Thyroid gland (tissue), 4 donors: ENCODE measurements at regions not wholly inside any gene's neighbourhood (a gene's known extent, or its start where the extent isn't known, plus 50 kb on each side); places are given as distances from the start of the nearest gene placed in this dataset.

ENCODE experiments used
- DNase-seq, 2 donors: peaks; one replicate each; pipeline ENCODE4 v3.0.0-alpha.2; 2019
- H3K27ac ChIP-seq, 3 donors: fragments of 200-600 bp; sonication (generic); 1 replicate in 2 of 3; 2 replicates in 1 of 3; pipeline ENCODE4 v1.5.1; 2016 to 2019; ENCODE audit warnings: mild to moderate bottlenecking in 1 of 3, moderate library complexity in 1 of 3
- H3K27me3 ChIP-seq: fragments of 200-600 bp; sonication (generic); one replicate; pipeline ENCODE4 v1.5.1; 2019
- H3K36me3 ChIP-seq, 2 donors: fragments of 200-600 bp; sonication (generic); one replicate each; pipeline ENCODE4 v1.5.1; 2016 to 2019
- H3K4me1 ChIP-seq, 2 donors: fragments of 200-600 bp; sonication (generic); one replicate each; pipeline ENCODE4 v1.5.1; 2017 to 2019
- H3K4me3 ChIP-seq, 3 donors: fragments of 200-600 bp; sonication (generic); replicated peaks in 1 of 3; 1 replicate in 2 of 3; 2 replicates in 1 of 3; pipeline ENCODE4 v1.5.1; 2016; ENCODE audit warnings: mild to moderate bottlenecking in 1 of 3
- H3K9me3 ChIP-seq: fragments of 200-600 bp; sonication (generic); one replicate; pipeline ENCODE4 v1.5.1; 2017
- POLR2A ChIP-seq, 2 donors: fragments of 450-650 bp; IDR thresholded peaks; one replicate each; pipeline ENCODE4 v1.6.1; 2017; ENCODE audit warnings: antibody characterized with exemption in 2 of 2, mild to moderate bottlenecking in 2 of 2, moderate library complexity in 1 of 2
- WGBS, 2 donors: methylation state at CpG; one replicate each; pipeline ENCODE4 v1.1.5; 2017; 5-methylcytosine and 5-hydroxymethylcytosine counted together
- intact Hi-C: fragments of 100-400 bp; cut with DNase I; formaldehyde crosslinking; loops from one replicate; pipeline ENCODE4 v1.15.1; 2023
- TF ChIP-seq, protein P1 (sequence below), 6 experiments: fragments of 200-600 bp in 3 of 6; fragments of 450-650 bp in 3 of 6; sonication (generic) in 3 of 6; IDR thresholded peaks; one replicate each; pipeline ENCODE4 v1.5.1; 2016 to 2019; ENCODE audit warnings: antibody characterized with exemption in 6 of 6, mild to moderate bottlenecking in 2 of 6, inconsistent platforms in 1 of 6, moderate library complexity in 1 of 6

DNA sequence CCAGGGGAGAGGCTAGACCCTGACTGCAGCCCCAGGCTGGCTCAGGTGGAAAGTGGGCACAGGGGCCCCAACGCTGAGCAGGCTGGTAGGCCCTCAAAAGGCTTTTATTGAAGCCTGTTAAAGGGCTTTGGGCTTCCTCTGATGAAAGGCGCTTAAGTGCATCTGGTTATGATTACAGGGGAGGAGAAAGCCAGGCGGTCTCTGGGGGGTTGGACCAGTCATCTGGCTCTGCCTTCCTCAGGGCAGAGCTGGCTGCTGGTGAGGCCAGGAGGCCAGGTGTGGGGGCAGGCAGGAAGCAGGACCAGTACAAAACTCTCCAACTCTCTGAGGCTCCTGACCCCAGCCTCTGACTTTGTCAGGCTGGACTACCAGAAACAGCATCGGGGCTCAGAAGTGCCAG lies 68.8 kb upstream of the BCOR start:
- Histone ChIP-seq H3K4me3 (no peak overlapping the region), H3K27ac (no peak overlapping the region), H3K9me3 (no peaks in the 10 kb centered on the region), H3K4me1 (peaks cover 9 to 29% of the 10 kb centered on the region in 2 donors), H3K36me3 (no peaks in the 10 kb centered on the region), H3K27me3 (no peaks in the 10 kb centered on the region)
- WGBS, 2 donors, result 33% methylated on average over 2 of the region's 4 CpGs; no CpG with 5 or more reads in 1 of the 2 donors
- no peak for TF ChIP-seq POLR2A (IDR thresholded peaks at IDR 0.05)
- TF ChIP-seq, protein P1, sequence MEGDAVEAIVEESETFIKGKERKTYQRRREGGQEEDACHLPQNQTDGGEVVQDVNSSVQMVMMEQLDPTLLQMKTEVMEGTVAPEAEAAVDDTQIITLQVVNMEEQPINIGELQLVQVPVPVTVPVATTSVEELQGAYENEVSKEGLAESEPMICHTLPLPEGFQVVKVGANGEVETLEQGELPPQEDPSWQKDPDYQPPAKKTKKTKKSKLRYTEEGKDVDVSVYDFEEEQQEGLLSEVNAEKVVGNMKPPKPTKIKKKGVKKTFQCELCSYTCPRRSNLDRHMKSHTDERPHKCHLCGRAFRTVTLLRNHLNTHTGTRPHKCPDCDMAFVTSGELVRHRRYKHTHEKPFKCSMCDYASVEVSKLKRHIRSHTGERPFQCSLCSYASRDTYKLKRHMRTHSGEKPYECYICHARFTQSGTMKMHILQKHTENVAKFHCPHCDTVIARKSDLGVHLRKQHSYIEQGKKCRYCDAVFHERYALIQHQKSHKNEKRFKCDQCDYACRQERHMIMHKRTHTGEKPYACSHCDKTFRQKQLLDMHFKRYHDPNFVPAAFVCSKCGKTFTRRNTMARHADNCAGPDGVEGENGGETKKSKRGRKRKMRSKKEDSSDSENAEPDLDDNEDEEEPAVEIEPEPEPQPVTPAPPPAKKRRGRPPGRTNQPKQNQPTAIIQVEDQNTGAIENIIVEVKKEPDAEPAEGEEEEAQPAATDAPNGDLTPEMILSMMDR (IDR thresholded peaks at IDR 0.05), result no peak
- intact Hi-C loops, result loop anchor here (5.0 kb wide), 1 partner anchor 59 kb away; no protein-coding TSS in a partner anchor
- DNase-seq, result no peak

DNA sequence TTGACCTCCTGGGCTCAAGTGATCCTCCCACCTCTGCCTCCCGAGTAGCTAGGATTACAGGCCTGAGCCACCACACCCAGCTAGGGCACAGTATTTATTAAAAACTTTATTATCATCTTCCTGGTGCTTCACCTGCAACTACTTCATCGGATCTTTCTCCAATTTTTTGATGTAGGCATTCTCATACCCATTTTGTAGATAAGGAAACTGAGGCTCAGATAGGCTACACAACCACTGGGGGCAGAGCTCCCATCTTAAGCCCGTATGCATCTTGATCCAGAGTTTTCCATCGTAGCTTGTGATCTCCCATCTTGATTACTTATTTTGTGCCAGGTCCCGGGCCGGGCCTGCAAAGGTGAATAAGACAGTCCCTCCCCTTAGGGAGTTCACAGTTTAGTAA lies 68.1 kb upstream of the BCOR start:
- DNase-seq, result no peak
- peaks cover 9 to 22% of the 10 kb centered on the region in 2 donors for H3K4me1 ChIP-seq
- H3K4me3 ChIP-seq, result no peak overlapping the region
- WGBS, 2 donors, result 95 to 98% methylated on average over 6 of the region's 6 CpGs
- H3K9me3 ChIP-seq, result no peaks in the 10 kb centered on the region
- H3K36me3 ChIP-seq, result no peaks in the 10 kb centered on the region
- TF ChIP-seq, protein P1 (IDR thresholded peaks at IDR 0.05), result no peak
- TF ChIP-seq POLR2A (IDR thresholded peaks at IDR 0.05), result no peak
- H3K27me3 ChIP-seq, result no peaks in the 10 kb centered on the region
- H3K27ac ChIP-seq, result no peak overlapping the region
- intact Hi-C loops, result loop anchor here (5.0 kb wide), 1 partner anchor 59 kb away; no protein-coding TSS in a partner anchor

DNA sequence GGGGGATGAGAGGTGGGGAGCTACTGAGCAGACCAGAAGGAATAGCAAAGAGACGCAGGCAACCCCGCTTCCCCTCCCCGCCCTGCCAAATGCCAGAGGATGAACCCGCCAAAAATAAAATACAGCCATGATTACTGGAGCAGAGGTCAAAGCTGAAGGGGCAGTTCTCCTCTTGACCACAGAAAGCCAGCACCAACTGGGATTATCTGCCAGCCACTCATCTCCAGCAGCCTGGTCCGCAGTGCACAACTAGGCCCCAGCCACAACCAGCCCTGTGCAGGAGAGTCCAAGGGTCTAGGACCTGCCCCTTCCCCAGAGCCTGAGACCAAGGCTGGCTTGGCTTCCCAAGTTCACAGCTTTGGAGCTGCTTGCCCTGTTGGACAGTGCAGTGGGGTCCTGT lies 67.4 kb upstream of the BCOR start:
- TF ChIP-seq, protein P1 (IDR thresholded peaks at IDR 0.05), result no peak
- TF ChIP-seq POLR2A (IDR thresholded peaks at IDR 0.05), result no peak
- no peaks in the 10 kb centered on the region for H3K9me3 ChIP-seq
- H3K27ac ChIP-seq, result no peak overlapping the region
- no peaks in the 10 kb centered on the region for H3K27me3 ChIP-seq
- H3K36me3 ChIP-seq, result no peaks in the 10 kb centered on the region
- H3K4me3 ChIP-seq, result no peak overlapping the region
- intact Hi-C loops, result loop anchor here (5.0 kb wide), 1 partner anchor 58 kb away; no protein-coding TSS in a partner anchor
- H3K4me1 ChIP-seq, result peaks cover 9 to 20% of the 10 kb centered on the region in 2 donors
- WGBS, 2 donors, result 88 to 100% methylated on average over 4 of the region's 5 CpGs
- DNase-seq, result no peak

DNA sequence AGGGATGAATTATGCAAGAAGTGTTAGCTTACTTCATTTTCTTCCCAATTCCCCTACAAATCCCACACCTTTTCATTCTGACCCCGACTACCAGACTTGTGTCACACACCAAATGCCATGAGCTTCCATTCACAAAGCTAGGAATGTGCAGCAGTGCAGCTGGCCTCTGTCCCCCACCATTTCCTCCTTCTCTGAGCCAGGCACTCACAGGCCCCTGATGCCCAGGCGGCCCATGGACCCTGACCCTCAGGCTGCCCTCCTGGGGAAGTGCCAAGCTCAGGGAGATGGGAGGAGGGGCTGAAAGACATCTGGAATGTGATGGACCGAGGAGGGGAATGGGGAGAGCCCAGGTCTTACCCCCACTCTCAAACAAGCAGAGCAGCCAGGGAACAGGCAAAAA lies 67.0 kb upstream of the BCOR start:
- H3K4me1 ChIP-seq, result peaks cover 9 to 19% of the 10 kb centered on the region in 2 donors
- H3K9me3 ChIP-seq, result no peaks in the 10 kb centered on the region
- intact Hi-C loops, result loop anchor here (5.0 kb wide), 1 partner anchor 57 kb away; no protein-coding TSS in a partner anchor
- 74 to 84% methylated on average over 3 of the region's 3 CpGs for WGBS, 2 donors
- no peak overlapping the region for H3K4me3 ChIP-seq
- H3K27ac ChIP-seq, result no peak overlapping the region
- no peak for DNase-seq
- no peaks in the 10 kb centered on the region for H3K27me3 ChIP-seq
- TF ChIP-seq, protein P1 (IDR thresholded peaks at IDR 0.05), result no peak
- no peak for TF ChIP-seq POLR2A (IDR thresholded peaks at IDR 0.05)
- H3K36me3 ChIP-seq, result no peaks in the 10 kb centered on the region

DNA sequence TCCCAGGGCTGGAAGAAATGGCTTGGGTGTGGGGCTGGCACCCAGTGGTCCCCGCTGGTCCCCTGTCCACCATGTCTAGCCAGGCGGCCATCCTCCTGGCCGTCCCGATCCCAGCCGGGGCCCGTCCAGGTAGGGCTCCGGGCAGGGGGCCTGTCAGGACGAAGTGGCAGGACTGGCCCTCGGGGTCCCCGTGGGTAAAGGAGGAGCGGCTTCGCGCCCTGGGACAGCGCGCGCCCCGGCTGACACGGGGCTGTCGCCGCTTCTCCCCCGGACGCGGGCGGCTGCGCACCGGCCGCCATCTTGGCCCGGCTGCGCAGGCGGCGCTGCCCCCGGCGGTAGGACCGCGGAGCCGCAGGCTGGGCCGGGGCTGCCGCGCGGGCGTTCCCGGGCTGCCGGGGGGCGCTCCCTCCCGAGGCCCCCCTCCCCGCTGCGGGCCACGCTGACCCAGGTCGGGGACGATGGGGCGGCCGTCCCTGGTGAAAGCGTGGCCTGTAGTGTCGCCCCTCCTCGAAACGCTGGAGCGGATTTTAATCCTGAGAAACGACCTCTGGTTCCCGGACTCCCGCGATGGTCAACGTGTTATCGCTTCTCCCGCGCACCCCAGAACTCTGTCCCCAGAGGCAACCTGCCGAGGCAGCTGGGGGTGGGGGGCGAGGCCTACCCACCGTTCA lies 60.4 kb upstream of the BCOR start:
- Histone ChIP-seq H3K9me3 (no peaks in the 10 kb centered on the region), H3K4me1 (peaks cover 9 to 19% of the 10 kb centered on the region in 2 donors), H3K27me3 (no peaks in the 10 kb centered on the region), H3K27ac (peak overlapping the region; percentile 66 to 86 (median 76)), H3K4me3 (peak overlapping the region in 1 of 3 donors; percentile 32), H3K36me3 (no peaks in the 10 kb centered on the region)
- intact Hi-C loops, result loop anchor here (10.0 kb wide), 1 partner anchor 343 kb away; no protein-coding TSS in a partner anchor
- peak in 1 of 2 donors; percentile 39 for DNase-seq
- 0 to 9% methylated on average over 1 to 7 of the region's 68 CpGs for WGBS, 2 donors
- TF ChIP-seq, protein P1 (IDR thresholded peaks at IDR 0.05), result peak in 3 of 6 experiments; percentile 60 to 67 (median 65)
- peak in 1 of 2 donors; percentile 44 for TF ChIP-seq POLR2A (IDR thresholded peaks at IDR 0.05)
